Adrenal gland (tissue), 9 donors: ENCODE measurements at regions not wholly inside any gene's neighbourhood (a gene's known extent, or its start where the extent isn't known, plus 50 kb on each side); places are given as distances from the start of the nearest gene placed in this dataset.

ENCODE experiments used
- DNase-seq, 7 donors: peaks; one replicate each; pipeline ENCODE4 v3.0.0-alpha.2; 2019 to 2020
- H3K27ac ChIP-seq, 5 donors: fragments of 200-600 bp; sonication (generic) in 4 of 5; 1 replicate in 3 of 5; 2 replicates in 2 of 5; pipeline versions ENCODE4 v1.5.1 to v1.8.0; 2016 to 2020; ENCODE audit warnings: mild to moderate bottlenecking in 1 of 5
- H3K27me3 ChIP-seq: fragments of 200-600 bp; 2 replicates; pipeline ENCODE4 v1.8.0; 2021
- H3K36me3 ChIP-seq, 2 donors: fragments of 200-600 bp; replicated peaks in 1 of 2; 1 replicate in 1 of 2; 2 replicates in 1 of 2; pipeline versions ENCODE4 v1.5.1 to v1.8.0; 2018 to 2022
- H3K4me1 ChIP-seq, 2 donors: fragments of 200-600 bp; replicated peaks in 1 of 2; 1 replicate in 1 of 2; 2 replicates in 1 of 2; pipeline versions ENCODE4 v1.5.1 to v1.8.0; 2018 to 2021
- H3K4me3 ChIP-seq, 4 donors: fragments of 200-600 bp; sonication (generic) in 3 of 4; one replicate each; pipeline ENCODE4 v1.5.1; 2016 to 2018
- H3K9me3 ChIP-seq, 3 donors: fragments of 200-600 bp; sonication (generic) in 1 of 3; replicated peaks in 1 of 3; 1 replicate in 2 of 3; 2 replicates in 1 of 3; pipeline versions ENCODE4 v1.5.1 to v1.8.0; 2016 to 2021
- CTCF ChIP-seq, 6 experiments: fragments of 450-650 bp in 4 of 6; fragments of 200-600 bp in 2 of 6; sonication (generic) in 1 of 6; IDR thresholded peaks; 1 replicate in 5 of 6; 2 replicates in 1 of 6; pipeline versions ENCODE4 v1.5.1 to v1.8.0; 2016 to 2021; ENCODE audit warnings: antibody characterized with exemption in 6 of 6, mild to moderate bottlenecking in 2 of 6, moderate library complexity in 1 of 6
- POLR2A ChIP-seq, 2 donors: fragments of 450-650 bp; IDR thresholded peaks; one replicate each; pipeline ENCODE4 v1.6.1; 2017; ENCODE audit warnings: antibody characterized with exemption in 2 of 2, mild to moderate bottlenecking in 2 of 2, moderate library complexity in 1 of 2
- WGBS, 4 donors: extraction: QIAGEN DNeasy Blood & Tissue Kit in 2 of 4; methylation state at CpG; one replicate each; pipeline versions ENCODE4 v1.1.5 to v1.1.7; 2013 to 2017; 5-methylcytosine and 5-hydroxymethylcytosine counted together
- intact Hi-C, 2 donors: fragments of 100-400 bp; cut with DNase I; formaldehyde crosslinking; loops; one replicate each; pipeline versions ENCODE4 v1.14.1 to v1.15.0; 2022 to 2023
- donor health status: healthy with polysubstance abuse.
- donor health status: Bipolar disorder and iron deficiency.
- donor health status: DM: yes; HTN: yes; CAD: no.
- donor health status: DM: no; HTN: no; CAD: no.
- donor health status: DM: no; HTN: no; CAD: no.

- TF ChIP-seq CTCF (IDR thresholded peaks at IDR 0.05) (no peak), POLR2A (IDR thresholded peaks at IDR 0.05) (no peak)
- intact Hi-C loops: no loop called here
These were observed 782.8 kb upstream of the ACO1 start for GRCh38 chr9:31601666-31602065.

GRCh38 chr9:31604531-31604930, 779.9 kb upstream of the ACO1 start:
- Histone ChIP-seq H3K27me3 (no peaks in the 10 kb centered on the region), H3K36me3 (no peaks in the 10 kb centered on the region), H3K4me1 (no peaks in the 10 kb centered on the region), H3K9me3 (no peaks in the 10 kb centered on the region), H3K27ac (no peak overlapping the region), H3K4me3 (no peak overlapping the region)
- 33 to 40% (median 35%) methylated on average over 1 of the region's 1 CpG for WGBS, 4 donors
- no peak for DNase-seq
- TF ChIP-seq POLR2A (IDR thresholded peaks at IDR 0.05) (no peak), CTCF (IDR thresholded peaks at IDR 0.05) (no peak)
- intact Hi-C loops: no loop called here

More at GRCh38 chr9:31601666-31602065, 782.8 kb upstream of the ACO1 start:
- no peaks in the 10 kb centered on the region for H3K9me3 ChIP-seq
- no peaks in the 10 kb centered on the region for H3K27me3 ChIP-seq
- H3K4me3 ChIP-seq: no peak overlapping the region
- no peak for DNase-seq
- no peaks in the 10 kb centered on the region for H3K4me1 ChIP-seq
- no peaks in the 10 kb centered on the region for H3K36me3 ChIP-seq
- H3K27ac ChIP-seq: no peak overlapping the region

GRCh38 chr9:31605164-31605563, 779.3 kb upstream of the ACO1 start:
- H3K27ac ChIP-seq: no peak overlapping the region
- intact Hi-C loops: no loop called here
- H3K4me1 ChIP-seq: no peaks in the 10 kb centered on the region
- H3K4me3 ChIP-seq: no peak overlapping the region
- H3K9me3 ChIP-seq: no peaks in the 10 kb centered on the region
- no peak for TF ChIP-seq CTCF (IDR thresholded peaks at IDR 0.05)
- TF ChIP-seq POLR2A (IDR thresholded peaks at IDR 0.05): no peak
- 93 to 99% (median 97%) methylated on average over 2 of the region's 2 CpGs for WGBS, 4 donors
- no peaks in the 10 kb centered on the region for H3K27me3 ChIP-seq
- H3K36me3 ChIP-seq: no peaks in the 10 kb centered on the region
- no peak for DNase-seq

GRCh38 chr9:31606678-31607077, 777.8 kb upstream of the ACO1 start:
- H3K27ac ChIP-seq: no peak overlapping the region
- H3K27me3 ChIP-seq: no peaks in the 10 kb centered on the region
- TF ChIP-seq CTCF (IDR thresholded peaks at IDR 0.05) (no peak), POLR2A (IDR thresholded peaks at IDR 0.05) (no peak)
- H3K36me3 ChIP-seq: no peaks in the 10 kb centered on the region
- intact Hi-C loops: no loop called here
- H3K4me3 ChIP-seq: no peak overlapping the region
- 77 to 87% (median 81%) methylated on average over 1 of the region's 1 CpG for WGBS, 4 donors
- H3K9me3 ChIP-seq: no peaks in the 10 kb centered on the region
- DNase-seq: no peak
- H3K4me1 ChIP-seq: no peaks in the 10 kb centered on the region
